H9 (cell line): ENCODE measurements at regions not wholly inside any gene's neighbourhood (a gene's known extent, or its start where the extent isn't known, plus 50 kb on each side); places are given as distances from the start of the nearest gene placed in this dataset.

Experiments used
- DNase-seq: peaks from one replicate; pipeline ENCODE4 v3.0.0-alpha.2; 2017
- H2AFZ ChIP-seq: one replicate; pipeline ENCODE4 v1.6.1; 2013; ENCODE audit warnings: mild to moderate bottlenecking, low read length, control low read depth, moderate library complexity
- H2AK5ac ChIP-seq: 2 replicates; pipeline ENCODE4 v1.6.1; 2013; ENCODE audit warnings: low read length, control low read depth, mixed read lengths; ENCODE audit not compliant: insufficient read length
- H2BK120ac ChIP-seq: one replicate; pipeline ENCODE4 v1.6.1; 2013; ENCODE audit warnings: low read depth, mild to moderate bottlenecking, low read length, control low read depth, inconsistent platforms; ENCODE audit not compliant: poor library complexity, severe bottlenecking
- H2BK12ac ChIP-seq: 2 replicates; pipeline ENCODE4 v1.6.1; 2013; ENCODE audit warnings: low read length, control low read depth, mixed read lengths, low read depth; ENCODE audit not compliant: insufficient read length
- H2BK15ac ChIP-seq: 2 replicates; pipeline ENCODE4 v1.6.1; 2013; ENCODE audit warnings: low read depth, low read length, control low read depth
- H2BK20ac ChIP-seq: one replicate; pipeline ENCODE4 v1.6.1; 2013; ENCODE audit warnings: low read depth, mild to moderate bottlenecking, low read length, control low read depth, inconsistent platforms; ENCODE audit not compliant: poor library complexity, severe bottlenecking
- H2BK5ac ChIP-seq: 2 replicates; pipeline ENCODE4 v1.6.1; 2013; ENCODE audit warnings: low read length, control low read depth, mixed read lengths; ENCODE audit not compliant: insufficient read length
- H3K14ac ChIP-seq: 2 replicates; pipeline ENCODE4 v1.6.1; 2013; ENCODE audit warnings: low read length, control low read depth; ENCODE audit not compliant: insufficient read depth
- H3K18ac ChIP-seq: 2 replicates; pipeline ENCODE4 v1.6.1; 2013; ENCODE audit warnings: low read depth, mild to moderate bottlenecking, mixed read lengths, low read length, control low read depth; ENCODE audit not compliant: insufficient read length
- H3K23ac ChIP-seq: 2 replicates; pipeline ENCODE4 v1.6.1; 2013; ENCODE audit warnings: low read length, control low read depth, mixed read lengths, low read depth; ENCODE audit not compliant: insufficient read length
- H3K23me2 ChIP-seq: 2 replicates; pipeline ENCODE4 v1.6.1; 2013; ENCODE audit warnings: low read depth, mild to moderate bottlenecking, mixed read lengths, low read length, control low read depth; ENCODE audit not compliant: insufficient read length, poor library complexity, severe bottlenecking
- H3K27ac ChIP-seq: 2 replicates; pipeline ENCODE4 v1.5.1; 2013; ENCODE audit warnings: low read length, control low read depth, mixed read lengths, low read depth; ENCODE audit not compliant: insufficient read length
- H3K27me3 ChIP-seq: 2 replicates; pipeline ENCODE4 v1.6.1; 2013; ENCODE audit warnings: low read length, control low read depth, inconsistent platforms; ENCODE audit not compliant: insufficient read depth
- H3K4ac ChIP-seq: 2 replicates; pipeline ENCODE4 v1.6.1; 2013; ENCODE audit warnings: low read depth, mild to moderate bottlenecking, control low read depth, inconsistent platforms, low read length, moderate library complexity
- H3K4me1 ChIP-seq: 2 replicates; pipeline ENCODE4 v1.6.1; 2013; ENCODE audit warnings: low read length, control low read depth, inconsistent platforms; ENCODE audit not compliant: insufficient read depth
- H3K4me2 ChIP-seq: 2 replicates; pipeline ENCODE4 v1.6.1; 2013; ENCODE audit warnings: low read length, control low read depth, mixed read lengths; ENCODE audit not compliant: insufficient read length, insufficient read depth
- H3K56ac ChIP-seq: 2 replicates; pipeline ENCODE4 v1.6.1; 2013; ENCODE audit warnings: low read depth, mild to moderate bottlenecking, mixed read lengths, low read length, control low read depth; ENCODE audit not compliant: insufficient read length
- H3K79me1 ChIP-seq: 2 replicates; pipeline ENCODE4 v1.6.1; 2013; ENCODE audit warnings: low read depth, mild to moderate bottlenecking, moderate library complexity, low read length, control low read depth, inconsistent platforms; ENCODE audit not compliant: insufficient read depth, poor library complexity, severe bottlenecking
- H3K79me2 ChIP-seq: 2 replicates; pipeline ENCODE4 v1.6.1; 2013; ENCODE audit warnings: low read length, control low read depth, inconsistent platforms; ENCODE audit not compliant: insufficient read depth
- H3K9ac ChIP-seq: 2 replicates; pipeline ENCODE4 v1.6.1; 2013; ENCODE audit warnings: low read length, control low read depth, mixed read lengths; ENCODE audit not compliant: insufficient read length; ENCODE audit errors: extremely low read depth
- H3K9me3 ChIP-seq: one replicate; pipeline ENCODE4 v1.6.1; 2013; ENCODE audit warnings: low read depth, low read length, inconsistent platforms; ENCODE audit not compliant: control insufficient read depth
- H3T11ph ChIP-seq: one replicate; pipeline ENCODE4 v1.6.1; 2013; ENCODE audit warnings: mild to moderate bottlenecking, low read length, control low read depth, inconsistent platforms
- H4K20me1 ChIP-seq: one replicate; pipeline ENCODE4 v1.6.1; 2013; ENCODE audit not compliant: control insufficient read depth, insufficient read length, insufficient read depth
- H4K5ac ChIP-seq: 2 replicates; pipeline ENCODE4 v1.6.1; 2013; ENCODE audit warnings: low read depth, mild to moderate bottlenecking, mixed read lengths, low read length, control low read depth; ENCODE audit not compliant: insufficient read length
- H4K8ac ChIP-seq: replicated peaks from 2 replicates; pipeline ENCODE4 v1.6.1; 2013; ENCODE audit warnings: low read length, control low read depth, mixed read lengths, low read depth; ENCODE audit not compliant: insufficient read length
- H4K91ac ChIP-seq: 2 replicates; pipeline ENCODE4 v1.6.1; 2013; ENCODE audit warnings: low read depth, mild to moderate bottlenecking, moderate library complexity, mixed read lengths, low read length, control low read depth; ENCODE audit not compliant: insufficient read length
- H3K27ac Mint-ChIP-seq, 3 experiments: 2 replicates in 2 of 3; 3 replicates in 1 of 3; pipeline ENCODE4 v1.8.0; 2020 to 2021; ENCODE audit warnings: mixed read lengths in 3 of 3, mild to moderate bottlenecking in 1 of 3, moderate library complexity in 1 of 3
- H3K27me3 Mint-ChIP-seq: 2 replicates; pipeline ENCODE4 v1.8.0; 2021; ENCODE audit warnings: low read depth, mild to moderate bottlenecking, moderate library complexity, mixed read lengths
- H3K36me3 Mint-ChIP-seq, 3 experiments: 2 replicates in 2 of 3; 3 replicates in 1 of 3; pipeline ENCODE4 v1.8.0; 2020 to 2021; ENCODE audit warnings: low read depth in 3 of 3, mixed read lengths in 3 of 3; ENCODE audit not compliant: insufficient read depth in 1 of 3
- H3K4me1 Mint-ChIP-seq, 2 experiments: 2 replicates each; pipeline ENCODE4 v1.8.0; 2020; ENCODE audit warnings: mixed read lengths in 2 of 2
- H3K4me3 Mint-ChIP-seq, 2 experiments: 2 replicates in 1 of 2; 3 replicates in 1 of 2; pipeline ENCODE4 v1.8.0; 2020 to 2021; ENCODE audit warnings: mild to moderate bottlenecking in 2 of 2, mixed read lengths in 2 of 2, moderate library complexity in 1 of 2
- H3K9me3 Mint-ChIP-seq, 2 experiments: 2 replicates in 1 of 2; 3 replicates in 1 of 2; pipeline ENCODE4 v1.8.0; 2020; ENCODE audit warnings: mild to moderate bottlenecking in 2 of 2, mixed read lengths in 2 of 2, moderate library complexity in 1 of 2
- WGBS: extraction: QIAGEN DNeasy Blood & Tissue Kit; methylation state at CpG from one replicate; pipeline ENCODE4 v1.1.7; 2013; ENCODE audit warnings: missing lambda C conversion rate, low lambda C conversion rate, mixed read lengths; ENCODE audit not compliant: insufficient read length; ENCODE audit errors: extremely low coverage; 5-methylcytosine and 5-hydroxymethylcytosine counted together
- TF ChIP-seq, protein P1 (sequence below): fragments of 200-600 bp; sonication (generic); conservative IDR thresholded peaks from 3 replicates; pipeline ENCODE4 v1.8.0; 2021; ENCODE audit warnings: antibody characterized with exemption, mild to moderate bottlenecking

DNA sequence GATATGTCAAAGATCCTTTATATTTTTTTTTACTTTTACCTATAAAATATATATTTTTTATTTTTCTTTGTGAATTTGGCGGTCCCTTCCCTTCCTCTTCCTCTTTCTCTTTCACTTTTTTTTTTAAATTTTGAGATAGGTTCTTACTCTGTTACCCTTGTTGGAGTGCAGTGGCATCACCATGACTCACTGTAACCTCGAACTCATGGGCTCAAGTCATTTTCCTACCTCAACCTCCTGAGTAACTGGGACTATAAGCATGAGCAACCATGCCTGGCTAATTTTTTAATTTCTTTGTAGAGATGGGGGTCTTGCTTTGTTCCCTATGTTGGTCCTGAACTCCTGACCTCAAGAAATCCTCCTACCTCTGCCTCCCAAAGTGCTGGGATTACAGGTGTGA lies 258.0 kb upstream of the CLINT1 start:
- no peak for DNase-seq
- no peak overlapping the region for H2BK5ac ChIP-seq
- no peak overlapping the region for H3K18ac ChIP-seq
- H3K4me1 Mint-ChIP-seq: peaks cover 0 to 6% of the 10 kb centered on the region in 2 experiments; a peak in 1 of 4 replicates
- H3T11ph ChIP-seq: no peak overlapping the region
- H3K4me1 ChIP-seq: no peaks in the 10 kb centered on the region
- H2AFZ ChIP-seq: no peak overlapping the region
- H3K9me3 Mint-ChIP-seq: no peaks in the 10 kb centered on the region; a peak in 2 of 5 replicates
- H3K56ac ChIP-seq: no peak overlapping the region
- WGBS: no CpG with 5 or more reads among the region's 2 CpGs
- H3K27me3 Mint-ChIP-seq: peaks cover 27% of the 10 kb centered on the region
- no peaks in the 10 kb centered on the region for H4K20me1 ChIP-seq
- H3K36me3 Mint-ChIP-seq: no peaks in the 10 kb centered on the region
- no peak overlapping the region for H3K4ac ChIP-seq
- no peak overlapping the region for H2BK20ac ChIP-seq
- H3K4me3 Mint-ChIP-seq: no peak overlapping the region
- H3K27ac ChIP-seq: no peak overlapping the region
- no peak overlapping the region for H4K5ac ChIP-seq
- TF ChIP-seq, protein P1, sequence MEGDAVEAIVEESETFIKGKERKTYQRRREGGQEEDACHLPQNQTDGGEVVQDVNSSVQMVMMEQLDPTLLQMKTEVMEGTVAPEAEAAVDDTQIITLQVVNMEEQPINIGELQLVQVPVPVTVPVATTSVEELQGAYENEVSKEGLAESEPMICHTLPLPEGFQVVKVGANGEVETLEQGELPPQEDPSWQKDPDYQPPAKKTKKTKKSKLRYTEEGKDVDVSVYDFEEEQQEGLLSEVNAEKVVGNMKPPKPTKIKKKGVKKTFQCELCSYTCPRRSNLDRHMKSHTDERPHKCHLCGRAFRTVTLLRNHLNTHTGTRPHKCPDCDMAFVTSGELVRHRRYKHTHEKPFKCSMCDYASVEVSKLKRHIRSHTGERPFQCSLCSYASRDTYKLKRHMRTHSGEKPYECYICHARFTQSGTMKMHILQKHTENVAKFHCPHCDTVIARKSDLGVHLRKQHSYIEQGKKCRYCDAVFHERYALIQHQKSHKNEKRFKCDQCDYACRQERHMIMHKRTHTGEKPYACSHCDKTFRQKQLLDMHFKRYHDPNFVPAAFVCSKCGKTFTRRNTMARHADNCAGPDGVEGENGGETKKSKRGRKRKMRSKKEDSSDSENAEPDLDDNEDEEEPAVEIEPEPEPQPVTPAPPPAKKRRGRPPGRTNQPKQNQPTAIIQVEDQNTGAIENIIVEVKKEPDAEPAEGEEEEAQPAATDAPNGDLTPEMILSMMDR: no peak
- H2AK5ac ChIP-seq: no peak overlapping the region
- no peaks in the 10 kb centered on the region for H3K79me1 ChIP-seq
- no peaks in the 10 kb centered on the region for H3K79me2 ChIP-seq
- no peak overlapping the region for H3K27ac Mint-ChIP-seq
- no peaks in the 10 kb centered on the region; the same call in 1 of the 2 replicates for H3K27me3 ChIP-seq
- no peak overlapping the region for H3K14ac ChIP-seq
- H3K4me2 ChIP-seq: no peak overlapping the region
- H3K23ac ChIP-seq: no peak overlapping the region
- no peak overlapping the region for H2BK12ac ChIP-seq
- H4K91ac ChIP-seq: no peak overlapping the region
- H4K8ac ChIP-seq: no peak overlapping the region
- H3K9ac ChIP-seq: no peak overlapping the region
- no peak overlapping the region for H2BK120ac ChIP-seq
- H2BK15ac ChIP-seq: no peak overlapping the region
- no peaks in the 10 kb centered on the region for H3K9me3 ChIP-seq
- no peaks in the 10 kb centered on the region for H3K23me2 ChIP-seq
